SK-N-SH (cell line): ENCODE measurements at regions not wholly inside any gene's neighbourhood (a gene's known extent, or its start where the extent isn't known, plus 50 kb on each side); places are given as distances from the start of the nearest gene placed in this dataset.

Source experiments
- EP300 ChIP-seq, 2 experiments: IDR thresholded peaks; 2 replicates each; pipeline versions ENCODE4 v1.4.0 to v1.6.1; 2012; ENCODE audit warnings: borderline replicate concordance in 1 of 2, low read depth in 1 of 2, low read length in 1 of 2
- FOXJ3 ChIP-seq: sonication (generic); formaldehyde crosslinking; IDR thresholded peaks from 2 replicates; pipeline ENCODE4 v1.5.1; 2020; ENCODE audit warnings: mild to moderate bottlenecking, missing genetic modification reagents
- MEF2A ChIP-seq: IDR thresholded peaks from 2 replicates; pipeline ENCODE4 v1.4.0; 2012; ENCODE audit warnings: low read depth, borderline replicate concordance
- POLR2AphosphoS5 ChIP-seq: IDR thresholded peaks from 2 replicates; pipeline ENCODE4 v1.6.1; 2012; ENCODE audit warnings: low read depth, low read length
- RFX5 ChIP-seq: IDR thresholded peaks from 2 replicates; pipeline ENCODE4 v1.6.1; 2012; ENCODE audit warnings: mild to moderate bottlenecking, improper control_type of control experiment, low read length
- TAF1 ChIP-seq: IDR thresholded peaks from 2 replicates; pipeline ENCODE4 v1.6.1; 2012; ENCODE audit warnings: low read depth, mild to moderate bottlenecking, low read length, moderate library complexity, borderline replicate concordance
- TF ChIP-seq, protein P1 (sequence below): fragments of 200-600 bp; sonication (generic); IDR thresholded peaks from 2 replicates; pipeline ENCODE4 v1.6.1; 2017; ENCODE audit warnings: antibody characterized with exemption, mild to moderate bottlenecking, moderate library complexity
- TF ChIP-seq, protein P2 (sequence below): IDR thresholded peaks from 2 replicates; pipeline ENCODE4 v1.4.0; 2012; ENCODE audit warnings: low read depth, borderline replicate concordance

DNA sequence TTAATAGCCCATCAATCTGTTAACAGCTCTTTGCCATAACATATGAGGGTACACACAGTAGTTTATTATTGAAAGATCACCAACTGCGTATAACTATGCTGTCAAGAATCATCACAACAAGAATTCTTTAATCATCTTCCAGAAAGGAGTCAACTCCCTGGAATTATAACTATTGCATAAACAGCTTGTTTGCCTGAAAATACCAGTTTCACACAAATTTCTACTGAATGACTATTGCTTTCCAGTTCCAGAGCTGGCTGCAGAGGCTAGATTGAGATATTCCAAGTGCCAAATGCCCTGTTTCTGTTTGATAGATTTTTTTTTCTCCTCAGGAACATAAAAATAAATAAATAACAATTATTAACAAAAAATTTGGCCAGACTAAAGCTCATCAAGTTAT, 444.7 kb downstream of the TLE1 start:
- TF ChIP-seq RFX5: no peak
- TF ChIP-seq, protein P1, sequence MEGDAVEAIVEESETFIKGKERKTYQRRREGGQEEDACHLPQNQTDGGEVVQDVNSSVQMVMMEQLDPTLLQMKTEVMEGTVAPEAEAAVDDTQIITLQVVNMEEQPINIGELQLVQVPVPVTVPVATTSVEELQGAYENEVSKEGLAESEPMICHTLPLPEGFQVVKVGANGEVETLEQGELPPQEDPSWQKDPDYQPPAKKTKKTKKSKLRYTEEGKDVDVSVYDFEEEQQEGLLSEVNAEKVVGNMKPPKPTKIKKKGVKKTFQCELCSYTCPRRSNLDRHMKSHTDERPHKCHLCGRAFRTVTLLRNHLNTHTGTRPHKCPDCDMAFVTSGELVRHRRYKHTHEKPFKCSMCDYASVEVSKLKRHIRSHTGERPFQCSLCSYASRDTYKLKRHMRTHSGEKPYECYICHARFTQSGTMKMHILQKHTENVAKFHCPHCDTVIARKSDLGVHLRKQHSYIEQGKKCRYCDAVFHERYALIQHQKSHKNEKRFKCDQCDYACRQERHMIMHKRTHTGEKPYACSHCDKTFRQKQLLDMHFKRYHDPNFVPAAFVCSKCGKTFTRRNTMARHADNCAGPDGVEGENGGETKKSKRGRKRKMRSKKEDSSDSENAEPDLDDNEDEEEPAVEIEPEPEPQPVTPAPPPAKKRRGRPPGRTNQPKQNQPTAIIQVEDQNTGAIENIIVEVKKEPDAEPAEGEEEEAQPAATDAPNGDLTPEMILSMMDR: no peak
- no peak for TF ChIP-seq EP300 (IDR thresholded peaks at IDR 0.05; ENCODE audit: borderline replicate concordance in 1 of 2, low read depth in 1 of 2, low read length in 1 of 2)
- TF ChIP-seq FOXJ3 (CRISPR knock-in tag): no peak
- no peak for TF ChIP-seq TAF1
- TF ChIP-seq POLR2AphosphoS5: no peak
- TF ChIP-seq MEF2A: no peak
- TF ChIP-seq, protein P2, sequence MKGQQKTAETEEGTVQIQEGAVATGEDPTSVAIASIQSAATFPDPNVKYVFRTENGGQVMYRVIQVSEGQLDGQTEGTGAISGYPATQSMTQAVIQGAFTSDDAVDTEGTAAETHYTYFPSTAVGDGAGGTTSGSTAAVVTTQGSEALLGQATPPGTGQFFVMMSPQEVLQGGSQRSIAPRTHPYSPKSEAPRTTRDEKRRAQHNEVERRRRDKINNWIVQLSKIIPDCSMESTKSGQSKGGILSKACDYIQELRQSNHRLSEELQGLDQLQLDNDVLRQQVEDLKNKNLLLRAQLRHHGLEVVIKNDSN: no peak
